SIG-M5 treated with dmso at 0.1 percent for 504 hours (cell line): ENCODE measurements at regions not wholly inside any gene's neighbourhood (a gene's known extent, or its start where the extent isn't known, plus 50 kb on each side); places are given as distances from the start of the nearest gene placed in this dataset.
A peak's percentile ranks its signal among the peaks of the same experiment; 100 is the strongest.
"Not testable (repeated sequence)": the region's sequence is repeated elsewhere in the genome, so short reads cannot be mapped to it uniquely, and the experiment has no call there.

Source experiments
- DNase-seq: peaks from one replicate; lab custom pipeline; 2025; ENCODE audit not compliant: unreplicated experiment; lab: John Stamatoyannopoulos, UW

DNA sequence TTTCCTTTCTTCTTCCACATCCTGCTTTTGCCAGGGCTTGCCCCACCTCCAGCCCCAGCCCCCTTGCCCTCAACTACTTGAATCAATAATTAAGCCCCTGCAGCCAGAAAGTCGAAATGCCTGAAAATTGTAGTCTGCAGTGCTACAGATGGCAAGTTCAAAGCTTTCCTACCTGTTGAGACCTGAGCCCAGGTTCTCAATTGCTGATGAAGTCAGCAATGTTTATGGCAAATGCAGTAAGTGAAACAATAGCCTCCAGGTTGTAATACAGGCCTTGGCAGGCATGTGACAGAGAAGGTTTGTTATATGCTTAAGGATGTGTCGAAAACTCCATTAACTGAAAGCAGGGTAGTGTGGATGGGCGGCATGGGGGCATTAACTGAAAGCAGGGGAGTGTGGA, 181.1 kb upstream of the SESN3 start:
- DNase-seq, result no peak

DNA sequence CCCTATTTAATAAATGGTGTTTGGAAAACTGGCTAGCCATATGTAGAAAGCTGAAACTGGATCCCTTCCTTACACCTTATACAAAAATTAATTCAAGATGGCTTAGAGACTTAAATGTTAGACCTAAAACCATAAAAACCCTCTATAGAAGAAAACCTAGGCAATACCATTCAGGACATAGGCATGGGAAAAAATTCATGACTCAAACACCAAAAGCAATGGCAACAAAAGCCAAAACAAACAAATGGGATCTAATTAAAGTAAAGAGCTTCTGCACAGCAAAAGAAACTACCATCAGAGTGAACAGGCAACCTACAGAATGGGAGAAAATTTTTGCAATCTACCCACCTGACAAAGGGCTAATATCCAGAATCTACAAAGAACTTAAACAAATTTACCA, 179.7 kb upstream of the SESN3 start:
- not testable (repeated sequence) for DNase-seq

DNA sequence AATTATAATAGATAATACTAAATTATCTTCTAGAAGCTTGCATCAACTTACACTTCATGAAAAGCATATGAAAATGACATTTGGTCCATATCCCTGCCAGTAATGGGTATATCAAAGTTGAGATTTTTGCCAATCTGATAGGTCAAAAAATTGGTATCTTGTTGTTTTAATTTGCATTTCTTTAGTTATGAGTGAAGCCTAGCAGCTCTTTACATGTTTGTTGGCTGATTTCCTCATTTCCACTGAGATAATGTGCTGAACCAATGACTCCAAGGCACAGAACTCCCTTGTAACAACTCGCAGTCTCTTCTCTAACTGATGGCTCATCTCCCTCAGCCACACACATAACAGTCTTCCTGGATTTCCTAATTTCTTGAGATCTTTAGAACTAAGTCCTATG, 175.3 kb upstream of the SESN3 start:
- no peak for DNase-seq

DNA sequence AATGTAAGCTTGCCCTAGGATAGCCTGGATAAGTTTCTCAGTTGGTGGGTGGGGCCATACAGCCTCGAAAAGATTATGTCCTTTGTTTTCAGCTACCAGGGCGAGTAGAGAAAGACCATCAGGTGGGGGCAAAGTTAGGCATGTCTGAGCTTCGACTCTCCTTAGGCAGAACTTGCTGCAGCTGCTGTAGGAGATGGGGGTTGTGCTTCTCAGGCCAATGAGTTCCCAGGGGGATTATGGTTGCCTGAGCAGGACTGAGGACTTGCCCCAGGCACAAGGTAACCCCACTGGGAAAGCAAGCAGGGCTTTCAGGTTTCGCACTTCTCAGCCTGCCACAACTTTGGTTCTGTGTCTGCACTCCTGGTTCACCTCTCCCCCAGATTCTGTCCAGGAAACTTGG, 173.4 kb upstream of the SESN3 start:
- DNase-seq, result no peak

DNA sequence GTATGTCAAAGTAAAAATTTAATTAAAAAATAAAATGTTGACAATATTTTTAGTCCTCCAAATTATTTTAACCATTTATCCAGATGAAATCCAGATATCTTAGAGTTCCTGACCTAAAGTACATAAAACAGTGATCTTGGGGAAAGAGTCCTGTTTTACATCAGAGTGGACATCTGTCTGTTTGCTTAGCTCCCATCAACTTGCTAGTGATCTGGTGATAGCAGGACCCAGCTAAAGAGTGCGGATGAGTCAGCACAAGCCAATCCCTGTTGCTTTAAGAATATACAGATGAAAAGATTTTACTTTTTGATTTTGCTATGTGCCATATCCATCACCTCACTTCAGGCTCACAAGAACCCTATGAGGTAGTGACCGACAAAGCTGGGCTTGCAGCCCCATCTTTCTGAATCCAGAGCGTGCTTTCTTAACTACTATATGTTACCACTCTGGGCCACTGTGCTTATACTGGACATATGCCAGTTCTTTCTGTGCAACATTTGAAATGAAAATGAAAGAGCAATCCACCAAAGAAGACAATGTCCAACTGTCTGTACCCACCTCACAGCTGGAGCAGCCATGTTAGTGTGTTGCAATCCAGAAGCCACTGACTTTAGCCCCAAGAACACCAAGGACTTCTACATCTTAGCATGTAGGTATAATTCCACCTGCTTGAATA, 167.6 kb upstream of the SESN3 start:
- no peak for DNase-seq

DNA sequence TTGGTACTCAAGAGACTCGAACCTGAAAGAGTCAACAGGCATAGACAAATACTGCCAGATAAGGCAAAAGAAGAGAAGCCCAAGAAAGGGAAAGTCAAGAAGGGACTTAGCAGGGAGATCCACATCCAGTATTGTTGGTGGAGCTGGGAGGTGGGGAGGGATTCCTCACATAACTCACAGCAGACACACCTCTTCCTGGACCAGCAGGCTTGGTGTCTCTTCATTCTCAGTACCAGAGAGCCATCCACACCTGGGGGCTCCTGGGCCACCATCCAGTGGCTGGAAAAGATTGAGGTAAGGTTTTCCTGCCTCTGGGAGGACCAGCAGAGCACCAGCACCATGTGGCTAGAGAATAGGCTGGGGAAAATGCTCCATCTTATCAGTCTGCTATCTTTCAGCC, 161.6 kb upstream of the SESN3 start:
- DNase-seq, result no peak

DNA sequence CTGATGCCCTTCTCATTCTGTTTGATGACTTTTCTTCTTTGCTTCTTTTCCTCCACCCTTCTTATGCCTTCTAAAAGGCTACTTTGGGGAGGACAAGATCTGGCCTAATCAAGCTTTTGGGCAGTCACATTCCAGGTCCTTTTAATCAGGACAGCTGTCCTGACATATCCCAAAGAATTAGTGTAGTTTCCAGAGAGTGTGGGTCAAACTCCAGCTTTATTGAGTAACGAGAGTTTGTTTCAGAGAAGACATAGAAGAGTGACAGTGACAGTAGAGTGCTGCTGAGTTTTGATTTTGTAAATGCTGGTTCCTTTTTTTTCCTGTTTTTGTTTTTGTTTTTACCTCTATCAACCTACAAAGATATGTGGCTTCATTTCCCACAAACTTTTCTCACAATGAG, 158.4 kb upstream of the SESN3 start:
- DNase-seq, result no peak

DNA sequence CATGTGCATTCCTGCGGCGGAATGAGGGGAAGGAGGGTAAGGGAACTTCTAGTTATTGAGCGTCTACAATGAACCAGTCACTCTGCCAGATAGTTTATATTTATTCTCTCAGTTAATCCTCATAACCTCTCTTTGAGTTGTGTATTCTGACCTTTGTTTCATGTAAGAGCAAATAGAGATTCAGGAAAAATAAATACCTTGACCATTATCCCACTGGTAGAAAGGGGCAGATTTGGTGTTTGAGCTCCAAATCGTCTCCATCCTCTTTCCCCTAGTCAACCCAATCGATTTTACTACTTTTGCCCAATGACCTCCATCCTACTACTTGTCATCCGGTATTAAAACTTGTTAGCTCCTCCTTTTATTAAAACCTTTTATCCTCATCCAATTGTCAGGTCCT, 157.1 kb upstream of the SESN3 start:
- DNase-seq, result no peak

DNA sequence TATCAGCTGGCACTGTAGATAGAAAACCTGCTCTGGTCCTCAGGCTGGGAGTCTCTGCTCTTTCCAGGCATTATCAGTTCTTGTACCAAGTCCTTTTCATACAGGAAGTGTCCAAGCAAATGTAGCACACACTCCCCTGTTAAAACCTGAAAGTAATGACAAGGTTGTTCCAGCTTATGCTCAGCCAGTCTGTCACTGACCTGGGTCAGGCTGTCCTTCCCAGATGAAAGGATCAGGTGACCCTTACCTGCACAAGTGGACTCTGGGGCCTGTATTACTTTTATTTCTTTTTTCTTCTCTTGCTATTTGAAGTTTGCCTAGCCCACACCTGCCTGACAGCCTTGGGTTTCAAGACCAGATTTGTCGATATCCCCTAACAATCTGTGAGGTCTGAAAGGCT, 156.3 kb upstream of the SESN3 start:
- no peak for DNase-seq

DNA sequence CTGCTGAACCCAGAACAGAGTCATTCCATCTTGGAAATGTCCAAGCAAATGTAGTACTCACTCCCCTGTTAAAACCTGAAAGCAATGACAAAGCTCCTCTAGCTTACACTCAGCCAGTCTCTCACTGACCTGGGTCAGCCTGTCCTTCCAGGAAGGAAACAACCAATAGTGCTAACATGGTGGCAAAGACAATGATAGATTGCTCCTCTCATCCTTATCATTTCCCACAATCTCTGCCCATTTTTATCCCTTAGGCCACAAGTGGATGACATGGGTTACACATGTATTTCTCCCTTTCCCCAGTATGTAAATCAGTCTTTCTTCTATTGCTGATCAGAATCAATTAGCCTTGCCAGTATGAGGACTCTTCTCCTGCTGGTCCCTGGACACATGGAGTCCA, 154.6 kb upstream of the SESN3 start:
- DNase-seq, result no peak

DNA sequence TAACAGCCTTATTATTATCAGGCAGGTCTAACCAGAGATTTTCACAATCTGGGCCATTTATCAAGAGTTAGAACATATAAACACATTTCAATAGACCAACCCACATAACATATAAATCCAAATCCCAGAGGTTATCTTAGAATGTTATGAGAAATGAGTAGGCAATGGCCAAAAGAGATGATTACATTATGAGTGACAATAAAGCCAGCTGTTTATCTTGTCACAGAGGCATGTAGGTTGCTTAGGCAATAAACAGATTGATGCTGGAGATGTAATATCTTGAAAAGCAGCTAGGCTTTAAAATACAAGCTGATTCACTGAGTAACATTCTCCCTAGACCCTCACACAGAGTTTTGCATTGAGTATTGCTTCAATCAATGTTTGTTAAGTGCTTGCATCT, 148.5 kb upstream of the SESN3 start:
- DNase-seq, result no peak

DNA sequence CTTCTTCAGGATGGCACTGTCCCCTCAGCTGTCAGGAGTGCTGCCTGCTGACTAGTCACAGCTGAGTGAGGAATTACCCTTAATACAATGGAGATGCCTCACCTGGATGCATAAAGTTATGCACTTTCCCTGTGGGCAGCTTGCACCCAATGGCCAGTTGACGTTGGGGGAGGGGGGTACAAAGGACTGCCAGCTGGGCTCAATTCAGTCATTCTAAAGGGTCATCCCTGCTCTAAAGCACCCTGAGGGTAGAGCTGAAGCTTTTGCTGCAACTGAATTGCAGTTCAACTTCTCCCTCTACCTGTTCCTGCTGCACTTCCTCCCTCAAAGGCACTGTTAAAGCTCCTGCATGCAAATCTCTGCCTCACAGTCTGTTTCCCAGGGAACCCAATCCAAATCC, 147.8 kb upstream of the SESN3 start:
- DNase-seq, result no peak

DNA sequence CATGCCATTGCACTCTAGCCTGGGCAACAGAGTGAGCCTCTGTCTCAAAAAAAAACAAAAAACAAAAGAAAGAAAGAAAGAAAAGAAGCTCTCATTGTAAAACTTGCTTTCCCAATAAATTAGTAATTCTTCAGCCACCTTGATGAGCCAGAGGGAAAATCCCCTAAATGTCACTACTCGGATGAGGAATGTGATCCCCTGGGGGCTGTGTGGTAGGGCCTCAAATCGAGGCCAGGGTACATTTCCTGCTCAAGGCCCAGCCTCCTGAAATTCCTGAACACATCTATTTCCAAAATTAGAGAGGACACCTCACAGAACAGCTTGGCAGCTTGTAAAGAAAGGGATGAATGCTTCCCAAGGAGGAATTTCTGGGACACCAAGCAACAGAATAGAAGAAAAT, 147.1 kb upstream of the SESN3 start:
- no peak for DNase-seq

DNA sequence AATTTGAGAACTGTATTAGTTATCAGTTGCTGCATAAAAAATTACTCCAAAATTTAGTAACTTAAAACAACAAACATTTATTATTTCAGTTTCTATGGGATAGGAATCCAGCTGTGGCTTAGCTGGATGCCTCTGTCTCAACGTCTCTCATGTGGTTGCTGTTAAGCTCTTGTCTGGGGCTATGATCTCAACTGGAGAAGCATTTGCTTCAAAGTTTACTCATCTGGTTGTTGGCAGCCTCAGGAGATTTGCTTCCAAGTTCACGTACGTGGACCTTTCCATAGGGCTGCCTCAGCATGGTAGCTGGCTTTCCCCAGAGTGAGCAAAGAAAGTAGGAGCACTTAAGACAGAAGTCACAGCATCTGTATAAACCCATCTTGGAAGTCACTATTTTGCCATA, 144.9 kb upstream of the SESN3 start:
- no peak for DNase-seq

DNA sequence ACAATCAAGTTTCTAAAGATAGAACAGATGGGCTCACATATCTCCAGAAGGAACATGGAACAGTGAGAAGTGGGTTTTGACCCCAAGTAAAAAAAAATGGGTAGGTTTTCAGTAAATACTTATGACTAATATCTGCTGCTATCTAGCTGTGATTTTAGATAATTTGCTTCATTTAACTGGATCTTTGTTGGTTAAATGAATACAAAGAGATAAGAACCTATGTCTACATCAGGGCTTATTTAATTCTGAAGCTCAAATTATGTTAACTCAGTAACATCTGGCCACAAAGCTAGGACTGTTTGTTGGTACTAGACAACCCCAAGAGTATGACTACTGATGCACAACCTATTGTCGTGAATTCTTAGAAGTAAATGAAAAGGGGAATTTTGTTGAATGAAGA, 144.4 kb upstream of the SESN3 start:
- DNase-seq, result no peak

DNA sequence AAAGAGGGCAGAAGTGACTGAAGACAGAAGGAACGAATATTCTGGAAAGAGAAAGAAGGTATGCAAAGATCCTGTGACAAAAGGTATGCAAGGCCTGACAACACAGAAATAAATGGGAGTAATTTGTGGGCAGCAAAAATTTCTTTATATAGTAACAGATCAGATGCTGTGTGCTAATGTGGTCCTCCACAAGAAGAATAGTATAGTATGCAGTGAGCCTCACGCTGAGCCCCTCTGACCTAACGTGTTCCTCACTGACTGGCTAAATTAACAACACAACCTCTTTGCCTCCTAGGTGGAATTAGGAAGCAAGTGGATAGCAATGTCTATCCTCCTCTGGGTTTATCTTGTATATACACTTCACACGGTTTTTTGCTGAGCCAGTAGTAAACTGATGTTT, 143.1 kb upstream of the SESN3 start:
- no peak for DNase-seq

DNA sequence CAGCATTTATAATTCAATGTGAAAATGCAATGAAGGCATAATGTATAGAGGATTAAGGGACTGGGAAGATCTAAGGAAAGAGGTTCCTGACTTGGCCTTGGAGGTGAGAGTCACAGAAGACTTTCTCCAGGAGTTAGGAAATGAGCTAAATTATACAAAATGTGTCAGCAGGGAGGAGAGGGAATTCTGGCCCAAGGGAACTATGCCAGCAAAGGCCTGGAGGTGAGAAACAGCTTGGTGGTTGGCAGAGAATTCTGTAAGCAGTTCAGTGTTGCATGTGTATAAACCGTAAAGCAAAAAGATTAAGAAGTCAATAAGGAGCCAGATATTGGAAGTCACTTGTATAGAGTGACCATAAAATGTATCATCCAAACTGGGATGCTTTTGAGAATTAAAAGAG, 142.2 kb upstream of the SESN3 start:
- DNase-seq, result no peak

DNA sequence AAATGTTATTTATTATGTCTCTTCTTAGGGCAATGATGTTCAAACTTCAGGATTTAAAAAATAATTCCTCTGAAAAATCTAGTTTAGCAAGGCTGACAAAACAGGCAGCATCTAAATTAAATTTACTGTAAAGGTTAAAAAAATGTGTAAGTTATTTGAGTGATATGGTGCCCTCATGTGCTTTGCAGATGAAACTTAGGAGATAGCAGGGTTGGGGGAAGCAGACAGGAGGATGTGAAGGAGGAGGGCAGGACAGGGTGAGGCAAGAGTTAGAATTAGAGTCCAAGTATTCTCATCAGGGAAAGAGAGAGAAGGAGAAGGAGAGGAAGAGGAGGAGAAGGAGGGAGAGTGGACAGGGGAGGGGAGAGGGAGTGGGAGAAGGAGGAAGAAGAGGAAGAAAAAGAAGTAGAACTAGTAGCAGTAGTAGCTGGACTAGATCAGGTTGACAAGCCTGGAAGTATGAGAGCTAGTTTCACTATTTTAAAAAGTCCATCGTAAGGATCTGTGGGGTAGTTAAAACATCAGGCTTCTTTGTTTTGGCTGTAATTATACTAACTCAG, 141.2 kb upstream of the SESN3 start:
- DNase-seq, result peak; percentile 62

DNA sequence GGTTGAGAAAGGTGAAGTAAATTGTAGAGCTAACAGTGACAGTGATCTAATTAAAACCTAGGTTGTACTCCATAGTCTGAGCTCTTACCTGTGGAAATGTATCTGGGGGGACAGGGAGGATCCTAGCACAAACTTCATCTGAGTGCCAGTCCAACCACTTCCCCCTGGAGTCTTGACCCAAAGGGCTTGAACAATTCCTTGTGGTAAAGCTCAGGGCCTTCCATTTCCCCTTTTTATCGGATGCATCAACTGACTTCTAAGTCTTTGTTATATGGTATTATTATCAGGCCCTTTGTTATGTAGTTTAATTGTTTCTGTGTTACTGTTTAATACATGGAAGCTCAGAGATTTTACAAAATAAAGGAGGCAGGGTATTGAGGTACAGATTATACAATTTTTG, 140.2 kb upstream of the SESN3 start:
- peak; percentile 80 for DNase-seq

DNA sequence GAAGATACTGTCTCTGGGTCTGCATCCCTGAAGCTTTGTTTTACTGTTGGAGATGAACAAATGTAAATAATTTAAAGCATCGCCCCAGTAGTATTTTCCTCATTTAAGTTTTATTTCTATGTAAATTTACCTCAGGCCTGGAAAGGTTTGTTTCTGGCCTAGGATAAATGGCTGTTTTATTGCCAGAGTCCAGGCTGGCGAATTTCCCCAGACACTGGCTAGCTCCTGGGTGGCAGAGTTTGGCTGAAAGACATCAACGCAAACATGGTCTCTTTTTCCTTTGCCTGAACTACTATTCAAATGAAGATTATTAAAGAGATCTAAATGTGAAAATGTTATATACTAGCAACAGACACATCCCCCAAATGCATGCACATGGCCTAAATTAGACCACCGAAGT, 136.7 kb upstream of the SESN3 start:
- DNase-seq, result no peak

DNA sequence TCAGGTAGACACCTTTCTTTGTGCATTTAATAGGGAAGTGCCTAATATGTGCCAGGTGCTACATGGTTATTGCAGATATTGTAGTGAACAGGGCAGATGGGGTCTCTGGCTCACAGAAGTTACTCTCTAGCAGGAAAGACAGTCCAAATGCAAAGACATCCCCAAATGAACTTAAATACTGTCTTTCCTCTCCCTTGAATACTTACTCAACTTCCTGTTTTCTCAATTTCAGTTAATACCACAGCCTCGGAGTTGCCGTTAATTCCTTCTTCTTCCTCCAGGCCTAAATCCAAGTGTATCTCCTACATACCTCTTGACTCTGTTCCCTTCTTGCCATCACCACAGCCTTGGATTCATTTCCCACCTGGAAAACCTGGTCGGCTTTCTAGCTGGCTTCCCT, 134.3 kb upstream of the SESN3 start:
- peak; percentile 89 for DNase-seq

DNA sequence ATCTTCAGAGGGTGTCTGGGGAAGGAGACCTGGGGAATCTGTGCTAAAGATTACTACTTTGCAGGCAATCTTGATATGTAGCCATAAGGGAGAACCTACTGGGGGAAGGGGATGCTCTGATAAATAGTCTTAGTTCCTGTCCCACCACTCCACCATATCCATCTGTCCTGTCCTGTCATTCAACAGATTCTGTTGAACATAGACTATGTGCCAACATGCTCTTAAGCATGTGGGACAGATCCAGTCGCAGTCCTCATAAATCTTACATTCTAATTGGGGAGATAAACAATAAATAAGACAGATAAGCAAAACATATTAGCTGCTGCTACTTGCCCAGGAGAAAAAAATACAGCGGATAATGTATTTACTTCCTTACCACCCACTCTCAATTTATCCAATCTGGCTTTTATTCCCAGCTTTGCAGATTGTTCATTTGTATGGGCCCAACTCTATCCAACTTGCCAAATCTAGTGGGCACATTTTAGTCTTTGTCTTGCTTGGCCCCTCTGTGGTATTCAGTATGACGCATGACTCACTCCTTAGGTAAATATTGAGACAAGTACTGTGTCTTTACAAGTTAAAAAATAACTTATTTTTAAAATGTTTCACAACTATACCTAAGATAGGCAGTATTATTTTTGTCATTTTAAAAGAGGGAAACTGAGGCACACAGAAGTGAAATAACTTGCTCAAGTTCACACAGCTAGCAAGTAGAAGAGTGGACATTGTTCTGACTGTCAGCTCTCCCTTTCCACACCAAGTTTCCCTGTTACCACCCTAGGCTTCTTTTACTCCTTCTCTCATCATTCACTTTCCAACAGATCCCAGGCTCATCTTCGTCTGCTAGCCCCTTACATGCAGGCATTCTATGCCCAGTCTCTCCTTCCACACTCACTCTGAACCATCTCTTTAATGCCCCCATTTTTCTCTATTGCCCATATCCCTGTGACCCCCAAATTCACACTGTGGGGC, 133.6 kb upstream of the SESN3 start:
- DNase-seq, result peak; percentile 74
